GM10266 (cell line): ENCODE measurements at regions not wholly inside any gene's neighbourhood (a gene's known extent, or its start where the extent isn't known, plus 50 kb on each side); places are given as distances from the start of the nearest gene placed in this dataset.

Experiments used
- DNase-seq: peaks from one replicate; pipeline ENCODE4 v3.0.0; 2012; ENCODE audit errors: extremely low spot score
- TF ChIP-seq, protein P1 (sequence below): IDR thresholded peaks from 2 replicates; pipeline ENCODE4 v1.5.1; 2012; ENCODE audit warnings: mild to moderate bottlenecking, low read depth; ENCODE audit not compliant: control insufficient read depth, insufficient read depth; ENCODE audit errors: missing control alignments

DNA sequence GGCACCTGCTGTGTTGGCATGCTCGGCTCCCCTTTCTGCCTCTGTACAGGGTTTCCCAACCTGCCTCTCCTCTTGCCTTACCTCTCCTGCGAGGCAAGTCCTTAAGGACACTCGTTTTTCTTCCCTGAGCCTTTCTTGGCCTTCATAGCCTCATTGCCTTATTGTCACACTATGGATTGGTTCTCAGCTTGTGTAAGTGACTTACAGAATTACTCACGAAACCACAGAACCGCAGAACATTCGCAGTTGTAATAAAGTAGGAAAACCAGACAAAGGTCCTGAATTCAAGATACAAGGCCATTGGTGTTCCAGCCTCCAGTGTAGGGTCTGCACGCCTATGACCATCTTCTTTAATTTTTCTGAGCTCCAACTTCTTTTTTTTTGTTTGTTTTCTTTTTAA is 317.6 kb upstream of the SMIM21 start:
- TF ChIP-seq, protein P1, sequence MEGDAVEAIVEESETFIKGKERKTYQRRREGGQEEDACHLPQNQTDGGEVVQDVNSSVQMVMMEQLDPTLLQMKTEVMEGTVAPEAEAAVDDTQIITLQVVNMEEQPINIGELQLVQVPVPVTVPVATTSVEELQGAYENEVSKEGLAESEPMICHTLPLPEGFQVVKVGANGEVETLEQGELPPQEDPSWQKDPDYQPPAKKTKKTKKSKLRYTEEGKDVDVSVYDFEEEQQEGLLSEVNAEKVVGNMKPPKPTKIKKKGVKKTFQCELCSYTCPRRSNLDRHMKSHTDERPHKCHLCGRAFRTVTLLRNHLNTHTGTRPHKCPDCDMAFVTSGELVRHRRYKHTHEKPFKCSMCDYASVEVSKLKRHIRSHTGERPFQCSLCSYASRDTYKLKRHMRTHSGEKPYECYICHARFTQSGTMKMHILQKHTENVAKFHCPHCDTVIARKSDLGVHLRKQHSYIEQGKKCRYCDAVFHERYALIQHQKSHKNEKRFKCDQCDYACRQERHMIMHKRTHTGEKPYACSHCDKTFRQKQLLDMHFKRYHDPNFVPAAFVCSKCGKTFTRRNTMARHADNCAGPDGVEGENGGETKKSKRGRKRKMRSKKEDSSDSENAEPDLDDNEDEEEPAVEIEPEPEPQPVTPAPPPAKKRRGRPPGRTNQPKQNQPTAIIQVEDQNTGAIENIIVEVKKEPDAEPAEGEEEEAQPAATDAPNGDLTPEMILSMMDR: no peak
- no peak for DNase-seq

DNA sequence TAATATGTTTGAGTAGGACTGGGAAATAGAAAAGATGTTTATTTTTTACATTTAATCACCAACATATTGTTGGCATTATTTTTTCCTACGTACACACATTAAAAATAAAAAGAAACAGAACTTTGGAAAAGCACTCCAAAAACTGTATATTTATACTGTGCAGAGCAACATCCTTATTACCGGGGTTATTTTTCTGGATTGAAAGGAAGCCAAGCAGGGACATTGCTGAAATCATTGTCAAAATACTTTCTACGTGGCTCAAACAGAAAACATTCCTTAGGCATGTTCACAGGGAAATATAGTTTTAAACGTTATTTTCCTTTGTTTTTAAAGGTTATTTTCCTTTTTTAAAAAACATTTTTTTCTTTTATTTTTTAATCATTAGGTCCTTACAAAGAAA is 315.0 kb upstream of the SMIM21 start:
- TF ChIP-seq, protein P1: no peak
- no peak for DNase-seq

DNA sequence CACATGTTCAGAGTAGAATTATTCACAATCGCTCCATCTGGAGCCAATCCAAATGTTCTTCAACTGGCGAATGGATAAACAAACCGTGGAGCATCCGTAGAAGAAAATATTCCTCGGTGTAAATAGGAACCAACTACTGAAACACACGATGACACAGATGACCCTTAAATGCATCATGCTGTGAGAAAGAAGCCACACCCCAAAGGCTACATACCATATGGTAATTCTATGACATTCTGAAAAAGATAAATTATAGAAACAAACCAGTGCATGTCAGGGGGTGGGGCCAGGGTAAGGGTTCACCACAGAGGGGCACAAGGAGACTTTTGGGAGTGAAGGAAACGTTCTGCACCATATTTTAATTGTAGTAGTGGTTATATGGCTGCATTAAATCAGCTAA is 312.2 kb upstream of the SMIM21 start:
- no peak for DNase-seq
- TF ChIP-seq, protein P1: no peak

DNA sequence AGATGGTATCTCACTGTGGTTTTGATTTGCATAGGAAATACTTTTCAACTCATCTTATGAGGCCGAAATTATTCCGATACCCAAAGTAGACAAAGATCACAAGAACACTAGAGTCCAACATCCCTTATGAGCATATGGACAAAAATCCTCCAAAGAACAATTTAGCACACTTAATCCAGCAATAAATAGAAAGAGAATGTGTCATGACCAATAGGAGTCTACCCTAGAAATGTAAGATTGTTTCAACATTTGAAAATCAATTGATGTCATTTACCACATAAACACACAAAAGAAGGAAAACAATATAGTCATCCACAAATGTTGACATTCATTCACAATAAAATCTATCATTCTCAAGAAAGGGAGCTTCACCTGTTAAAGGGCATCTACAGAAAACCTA is 307.8 kb upstream of the SMIM21 start:
- DNase-seq: no peak
- TF ChIP-seq, protein P1: no peak

DNA sequence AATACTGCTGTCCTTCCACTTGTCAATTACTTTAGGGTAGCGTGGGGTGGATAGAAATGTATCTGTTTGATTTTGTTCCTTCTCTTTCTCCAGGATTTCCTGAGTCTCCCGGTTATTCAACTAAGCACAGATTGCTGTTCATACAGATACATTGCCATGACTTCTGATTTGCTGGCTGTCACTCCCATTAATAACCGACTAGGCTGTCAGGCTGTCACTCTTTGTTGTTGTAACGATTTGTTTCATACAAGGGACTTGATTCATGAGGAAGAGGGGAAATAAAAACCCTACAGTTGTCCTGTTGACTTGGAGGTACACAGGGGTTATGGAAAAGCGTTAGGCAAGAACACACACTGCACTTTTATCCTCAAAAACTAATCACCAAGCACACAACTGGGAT is 302.7 kb upstream of the SMIM21 start:
- TF ChIP-seq, protein P1: no peak
- no peak for DNase-seq

DNA sequence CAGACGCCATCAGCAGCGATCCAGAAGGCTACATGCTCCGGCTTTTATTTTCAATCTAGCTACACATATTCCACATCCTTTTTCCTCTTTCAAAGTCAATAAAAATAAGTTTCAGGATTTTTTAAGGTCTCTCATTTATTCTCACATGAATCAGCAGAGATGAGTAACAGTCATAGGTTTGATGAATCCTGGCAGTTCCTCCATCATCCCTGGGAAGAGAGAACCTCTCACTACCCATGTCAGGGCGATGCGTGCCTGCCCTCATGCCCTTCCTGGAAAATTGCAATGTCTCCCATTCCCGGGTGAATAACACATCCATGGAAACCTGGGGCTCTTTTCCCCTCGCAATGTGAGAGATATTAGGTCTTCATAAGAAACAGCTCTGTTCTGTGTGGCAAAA is 301.1 kb upstream of the SMIM21 start:
- TF ChIP-seq, protein P1: no peak
- DNase-seq: no peak

DNA sequence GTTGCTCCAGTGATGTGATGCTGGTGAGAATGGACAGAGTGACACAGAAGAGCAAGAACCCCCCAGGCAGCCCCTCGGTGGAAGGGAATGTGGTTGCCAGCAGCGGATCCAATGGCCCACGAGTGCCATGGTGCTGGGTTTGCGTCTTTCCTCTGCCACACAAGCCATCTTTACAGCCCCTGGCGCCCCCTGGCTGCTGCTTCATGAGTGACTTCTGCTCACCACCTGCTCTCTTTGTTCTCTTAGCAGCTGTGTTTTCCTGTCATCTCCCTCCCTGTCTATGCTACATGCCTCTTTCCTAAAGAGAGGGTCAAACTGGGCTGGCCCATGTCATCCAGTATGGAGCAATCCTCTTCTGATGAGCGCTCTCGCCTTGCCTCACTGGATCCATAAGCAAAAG is 300.0 kb upstream of the SMIM21 start:
- DNase-seq: peak; percentile 20
- TF ChIP-seq, protein P1: peak; percentile 51
